IMR-90 (cell line): ENCODE measurements at regions not wholly inside any gene's neighbourhood (a gene's known extent, or its start where the extent isn't known, plus 50 kb on each side); places are given as distances from the start of the nearest gene placed in this dataset.

Experiments
- ATAC-seq: fragments of 200-7000 bp; cut with Tn5 transposase; 2 replicates; pipeline ENCODE4 v1.9.1; 2020; ENCODE audit warnings: low read depth, mild to moderate bottlenecking, moderate library complexity
- BruUV-seq: library from RNA; stranded (reverse); fragments of 400-500 nt; replicated peaks from 2 replicates; lab custom pipeline; 2021; lab: Mats Ljungman, UMichigan
- CTCF ChIA-PET: fragments of 300-600 bp; formaldehyde crosslinking; extraction: SDS; loops from one replicate; lab custom pipeline; 2021; ENCODE audit warnings: antibody characterized with exemption; lab: Yijun Ruan, JAX
- POLR2A ChIA-PET: fragments of 300-600 bp; sonication (Branson Sonifier 250); formaldehyde crosslinking; loops from one replicate; lab custom pipeline; 2022; ENCODE audit warnings: antibody characterized with exemption; ENCODE audit not compliant: unreplicated experiment; lab: Charles Lee
- DNase-seq: peaks from one replicate; pipeline ENCODE4 v3.0.0; 2013
- H2AFZ ChIP-seq: replicated peaks from 2 replicates; pipeline ENCODE3; 2013; ENCODE audit warnings: low read length, mild to moderate bottlenecking; ENCODE audit not compliant: poor library complexity
- H2AK5ac ChIP-seq: 2 replicates; pipeline ENCODE4 v1.6.1; 2013; ENCODE audit warnings: low read depth, low read length, inconsistent platforms
- H2AK9ac ChIP-seq: replicated peaks from 2 replicates; pipeline ENCODE3; 2013; ENCODE audit warnings: mild to moderate bottlenecking, low read depth, low read length, moderate library complexity; ENCODE audit not compliant: poor library complexity
- H2BK120ac ChIP-seq: 2 replicates; pipeline ENCODE4 v1.6.1; 2013; ENCODE audit warnings: low read depth, low read length, inconsistent platforms
- H2BK15ac ChIP-seq: 3 replicates; pipeline ENCODE4 v1.6.1; 2013; ENCODE audit warnings: low read depth, low read length, inconsistent platforms
- H2BK20ac ChIP-seq: 2 replicates; pipeline ENCODE4 v1.6.1; 2013; ENCODE audit warnings: low read depth, mild to moderate bottlenecking, inconsistent platforms, low read length, moderate library complexity
- H2BK5ac ChIP-seq: 2 replicates; pipeline ENCODE4 v1.6.1; 2013; ENCODE audit warnings: mild to moderate bottlenecking, low read depth, low read length, inconsistent platforms; ENCODE audit not compliant: poor library complexity, severe bottlenecking
- H3K14ac ChIP-seq: replicated peaks from 2 replicates; pipeline ENCODE4 v1.6.1; 2013; ENCODE audit warnings: low read depth, low read length, inconsistent platforms
- H3K18ac ChIP-seq: 2 replicates; pipeline ENCODE4 v1.6.1; 2013; ENCODE audit warnings: low read depth, low read length, control low read depth
- H3K23ac ChIP-seq: 2 replicates; pipeline ENCODE4 v1.6.1; 2013; ENCODE audit warnings: low read depth, low read length, inconsistent platforms
- H3K27ac ChIP-seq: 2 replicates; pipeline ENCODE4 v1.5.1; 2013; ENCODE audit warnings: mild to moderate bottlenecking, control low read depth, low read length; ENCODE audit not compliant: insufficient read depth
- H3K27me3 ChIP-seq: 2 replicates; pipeline ENCODE4 v1.6.1; 2013; ENCODE audit warnings: low read length; ENCODE audit not compliant: control insufficient read depth, insufficient read depth
- H3K36me3 ChIP-seq: 2 replicates; pipeline ENCODE4 v1.6.1; 2013; ENCODE audit warnings: low read length, mixed read lengths; ENCODE audit not compliant: control insufficient read depth, insufficient read depth
- H3K4ac ChIP-seq: 2 replicates; pipeline ENCODE4 v1.6.1; 2013; ENCODE audit warnings: low read depth, low read length, inconsistent platforms
- H3K4me1 ChIP-seq: 2 replicates; pipeline ENCODE4 v1.6.1; 2013; ENCODE audit warnings: low read length, mixed read lengths; ENCODE audit not compliant: control insufficient read depth, insufficient read depth
- H3K4me2 ChIP-seq: 2 replicates; pipeline ENCODE4 v1.6.1; 2013; ENCODE audit warnings: low read depth, mild to moderate bottlenecking, control low read depth, low read length, moderate library complexity
- H3K4me3 ChIP-seq: 2 replicates; pipeline ENCODE4 v1.5.1; 2013; ENCODE audit warnings: low read depth, mild to moderate bottlenecking, control low read depth, low read length, moderate library complexity; ENCODE audit not compliant: insufficient read depth
- H3K56ac ChIP-seq: 2 replicates; pipeline ENCODE4 v1.6.1; 2013; ENCODE audit warnings: low read length, inconsistent platforms; ENCODE audit not compliant: insufficient read depth; ENCODE audit errors: extremely low read depth
- H3K79me1 ChIP-seq, 2 experiments: 2 replicates each; pipeline ENCODE4 v1.6.1; 2013; ENCODE audit warnings: low read length in 2 of 2, inconsistent platforms in 1 of 2, low read depth in 1 of 2
- H3K9ac ChIP-seq: 2 replicates; pipeline ENCODE4 v1.6.1; 2013; ENCODE audit warnings: low read depth, low read length, control low read depth
- H3K9me1 ChIP-seq: 2 replicates; pipeline ENCODE4 v1.6.1; 2013; ENCODE audit warnings: low read length, inconsistent platforms; ENCODE audit not compliant: insufficient read depth
- H3K9me3 ChIP-seq: 2 replicates; pipeline ENCODE4 v1.6.1; 2013; ENCODE audit warnings: low read length; ENCODE audit not compliant: control insufficient read depth, insufficient read depth
- H4K20me1 ChIP-seq: 2 replicates; pipeline ENCODE4 v1.6.1; 2013; ENCODE audit warnings: low read length, inconsistent platforms; ENCODE audit not compliant: insufficient read depth
- H4K5ac ChIP-seq: 2 replicates; pipeline ENCODE4 v1.6.1; 2013; ENCODE audit warnings: mild to moderate bottlenecking, low read depth, low read length, control low read depth
- H4K8ac ChIP-seq, 2 experiments: 2 replicates each; pipeline ENCODE4 v1.6.1; 2013; ENCODE audit warnings: low read depth in 2 of 2, low read length in 2 of 2, control low read depth in 1 of 2, inconsistent platforms in 1 of 2
- H4K91ac ChIP-seq: 2 replicates; pipeline ENCODE4 v1.6.1; 2013; ENCODE audit warnings: low read depth, low read length, inconsistent platforms; ENCODE audit not compliant: insufficient read depth
- CHD1 ChIP-seq: IDR thresholded peaks from 2 replicates; pipeline ENCODE4 v1.6.1; 2012; ENCODE audit warnings: low read depth, low read length, improper control_type of control experiment
- FOS ChIP-seq: fragments of 150-350 bp; IDR thresholded peaks from 2 replicates; pipeline ENCODE4 v1.6.1; 2016; ENCODE audit warnings: low read depth, low read length
- MAFK ChIP-seq: IDR thresholded peaks from 2 replicates; pipeline ENCODE4 v1.6.1; 2012; ENCODE audit warnings: low read depth, low read length, improper control_type of control experiment
- MXI1 ChIP-seq: IDR thresholded peaks from 2 replicates; pipeline ENCODE4 v1.6.1; 2012; ENCODE audit warnings: low read depth, mild to moderate bottlenecking, low read length, moderate library complexity, borderline replicate concordance
- POLR2A ChIP-seq: IDR thresholded peaks from 2 replicates; pipeline ENCODE4 v1.6.1; 2012; ENCODE audit warnings: mild to moderate bottlenecking, low read depth, low read length
- RCOR1 ChIP-seq: IDR thresholded peaks from 2 replicates; pipeline ENCODE4 v1.6.1; 2012; ENCODE audit warnings: mild to moderate bottlenecking, low read length, improper control_type of control experiment; ENCODE audit not compliant: insufficient replicate concordance
- RFX5 ChIP-seq: IDR thresholded peaks from 2 replicates; pipeline ENCODE4 v1.8.0; 2012; ENCODE audit warnings: low read depth, mild to moderate bottlenecking, low read length, moderate library complexity
- SMC3 ChIP-seq: fragments of 150-350 bp; IDR thresholded peaks from 2 replicates; pipeline ENCODE4 v1.6.1; 2016; ENCODE audit warnings: low read depth, mild to moderate bottlenecking, antibody characterized with exemption, low read length, moderate library complexity
- WGBS, 2 experiments: methylation state at CpG; one replicate each; pipeline versions ENCODE4 v1.1.5 to v1.1.7; 2013; ENCODE audit warnings: missing lambda C conversion rate in 2 of 2; ENCODE audit not compliant: insufficient read length in 1 of 2; ENCODE audit errors: extremely low coverage in 2 of 2; 5-methylcytosine and 5-hydroxymethylcytosine counted together
- dilution Hi-C: fragments of 300-500 bp; cut with HindIII; formaldehyde crosslinking; loops from one replicate; pipeline ENCODE4 v1.14.3; 2018; ENCODE audit warnings: low sequenced_read_pairs; ENCODE audit not compliant: unreplicated experiment
- in situ Hi-C: fragments of 300-500 bp; cut with MboI; formaldehyde crosslinking; loops from 3 replicates; pipeline ENCODE4 v1.14.3; 2019; ENCODE audit warnings: low sequenced_read_pairs, inconsistent platforms, mixed read lengths
- intact Hi-C: fragments of 100-400 bp; cut with micrococcal nuclease; formaldehyde crosslinking; loops from 2 replicates; pipeline ENCODE4 v1.10.0; 2022
- TF ChIP-seq, protein P1 (sequence below): fragments of 150-350 bp; IDR thresholded peaks from 2 replicates; pipeline ENCODE4 v1.6.1; 2016; ENCODE audit warnings: low read depth, mild to moderate bottlenecking, low read length, moderate library complexity, borderline replicate concordance

DNA sequence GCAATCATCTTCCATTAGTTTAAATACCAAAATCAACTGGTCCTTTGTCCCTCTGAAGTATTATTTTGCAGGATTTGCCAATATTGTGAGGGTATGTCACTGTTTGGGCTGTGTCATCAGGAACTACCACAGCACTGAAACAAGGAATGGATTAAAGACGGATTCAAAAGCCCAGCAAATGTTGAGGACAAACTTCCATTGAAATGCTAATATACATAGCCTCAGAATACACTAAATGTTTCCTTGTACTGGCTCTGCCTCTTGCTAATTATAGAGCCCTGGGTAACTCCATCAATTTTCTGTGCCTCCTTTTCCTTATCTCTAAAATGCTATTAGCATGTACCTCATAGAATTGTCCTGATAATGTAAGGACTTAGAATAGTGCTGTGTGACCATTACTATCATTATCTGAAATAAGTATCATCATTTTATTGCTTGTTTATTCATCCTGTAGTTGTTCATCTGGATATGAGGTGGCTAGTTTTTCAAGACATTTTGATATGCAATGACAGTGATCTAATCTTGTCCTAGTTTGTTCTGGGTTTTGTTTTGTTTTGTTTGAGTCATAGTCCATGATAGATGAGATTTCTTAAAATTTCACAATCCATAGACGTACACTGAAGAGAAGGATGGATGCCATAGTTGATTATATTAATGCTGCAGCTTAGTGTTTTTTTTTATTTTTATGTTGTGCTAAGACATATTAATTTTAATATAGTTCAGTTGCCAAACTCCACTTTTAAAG lies 333.4 kb upstream of the KCNH7 start:
- DNase-seq (no peak), ATAC-seq (no peak)
- BruUV-seq: no TSS peak
- TF ChIP-seq POLR2A (no peak), SMC3 (no peak), FOS (no peak), MXI1 (no peak), CHD1 (no peak), RFX5 (no peak), RCOR1 (no peak), MAFK (no peak)
- TF ChIP-seq, protein P1, sequence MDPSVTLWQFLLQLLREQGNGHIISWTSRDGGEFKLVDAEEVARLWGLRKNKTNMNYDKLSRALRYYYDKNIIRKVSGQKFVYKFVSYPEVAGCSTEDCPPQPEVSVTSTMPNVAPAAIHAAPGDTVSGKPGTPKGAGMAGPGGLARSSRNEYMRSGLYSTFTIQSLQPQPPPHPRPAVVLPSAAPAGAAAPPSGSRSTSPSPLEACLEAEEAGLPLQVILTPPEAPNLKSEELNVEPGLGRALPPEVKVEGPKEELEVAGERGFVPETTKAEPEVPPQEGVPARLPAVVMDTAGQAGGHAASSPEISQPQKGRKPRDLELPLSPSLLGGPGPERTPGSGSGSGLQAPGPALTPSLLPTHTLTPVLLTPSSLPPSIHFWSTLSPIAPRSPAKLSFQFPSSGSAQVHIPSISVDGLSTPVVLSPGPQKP: no peak
- in situ Hi-C loops: no loop called here
- intact Hi-C loops: no loop called here
- no peak overlapping the region for H3K27ac ChIP-seq
- H4K20me1 ChIP-seq: no peaks in the 10 kb centered on the region
- no peak overlapping the region for H3K18ac ChIP-seq
- no peaks in the 10 kb centered on the region for H3K9me1 ChIP-seq
- no peaks in the 10 kb centered on the region for H3K79me1 ChIP-seq
- H4K8ac ChIP-seq: no peak overlapping the region
- no CpG with 5 or more reads among the region's 2 CpGs for WGBS, 2 experiments
- H3K27me3 ChIP-seq: peaks cover 2% of the 10 kb centered on the region
- CTCF ChIA-PET: interaction anchor here (1.2 kb wide), 1 partner anchor 11 kb away, joined by 3 read pairs; no protein-coding TSS in a partner anchor
- no peak overlapping the region for H2BK120ac ChIP-seq
- no peak overlapping the region for H2BK20ac ChIP-seq
- H3K23ac ChIP-seq: no peak overlapping the region
- no peak overlapping the region for H3K4me2 ChIP-seq
- no peak overlapping the region for H2BK15ac ChIP-seq
- H2AFZ ChIP-seq: no peak overlapping the region
- H3K4me1 ChIP-seq: no peaks in the 10 kb centered on the region
- H3K14ac ChIP-seq: no peak overlapping the region
- no peak overlapping the region for H4K5ac ChIP-seq
- no peak overlapping the region for H3K4ac ChIP-seq
- H3K4me3 ChIP-seq: no peak overlapping the region
- no peak overlapping the region for H2AK9ac ChIP-seq
- H4K91ac ChIP-seq: no peak overlapping the region
- H2BK5ac ChIP-seq: no peak overlapping the region
- no peak overlapping the region for H3K9ac ChIP-seq
- no peak overlapping the region for H2AK5ac ChIP-seq
- dilution Hi-C loops: no loop called here
- no peak overlapping the region for H3K56ac ChIP-seq
- no peaks in the 10 kb centered on the region for H3K36me3 ChIP-seq
- POLR2A ChIA-PET: no interaction called here
- no peaks in the 10 kb centered on the region for H3K9me3 ChIP-seq
